Naive thymus-derived CD4-positive, alpha-beta T cell (primary cell): ENCODE measurements at regions not wholly inside any gene's neighbourhood (a gene's known extent, or its start where the extent isn't known, plus 50 kb on each side); places are given as distances from the start of the nearest gene placed in this dataset.

Source experiments
- ATAC-seq: fragments of 150-1000 bp; cut with Tn5 transposase; 2 replicates; pipeline ENCODE4 v1.10.0; 2021; ENCODE audit warnings: mild to moderate bottlenecking, moderate library complexity
- CTCF ChIA-PET: fragments of 350-600 bp; sonication (Branson Sonifier 250); formaldehyde crosslinking; loops from one replicate; lab custom pipeline; 2021; ENCODE audit warnings: antibody characterized with exemption; lab: Charles Lee
- POLR2A ChIA-PET: fragments of 350-600 bp; sonication (Branson Sonifier 250); formaldehyde crosslinking; loops from one replicate; lab custom pipeline; 2021; ENCODE audit warnings: antibody characterized with exemption, inconsistent platforms; lab: Charles Lee
- DNase-seq, 9 donors: peaks; one replicate each; pipeline versions ENCODE4 v3.0.0 to v3.0.0-alpha.2; 2020 to 2022; ENCODE audit warnings: mixed read lengths in 1 of 9
- H3K27ac ChIP-seq: one replicate; pipeline ENCODE4 v1.7.0; 2013; ENCODE audit warnings: mild to moderate bottlenecking, low read depth, low read length, moderate library complexity
- H3K27me3 ChIP-seq, 2 donors: one replicate each; pipeline ENCODE4 v1.7.0; 2013; ENCODE audit warnings: low read length in 2 of 2, mild to moderate bottlenecking in 2 of 2, moderate library complexity in 2 of 2; ENCODE audit not compliant: control insufficient read depth in 2 of 2, insufficient read depth in 2 of 2
- H3K36me3 ChIP-seq, 3 experiments: 1 replicate in 2 of 3; 2 replicates in 1 of 3; pipeline ENCODE4 v1.7.0; 2013; ENCODE audit warnings: low read length in 3 of 3, mild to moderate bottlenecking in 3 of 3, moderate library complexity in 1 of 3; ENCODE audit not compliant: insufficient read depth in 3 of 3, control insufficient read depth in 2 of 3
- H3K4me1 ChIP-seq, 2 donors: one replicate each; pipeline ENCODE4 v1.7.0; 2013; ENCODE audit warnings: low read length in 2 of 2, mild to moderate bottlenecking in 2 of 2, moderate library complexity in 1 of 2; ENCODE audit not compliant: control insufficient read depth in 2 of 2, insufficient read depth in 2 of 2
- H3K4me3 ChIP-seq: 2 replicates; pipeline ENCODE4 v1.7.0; 2013; ENCODE audit warnings: mild to moderate bottlenecking, low read length
- H3K9me3 ChIP-seq, 3 experiments: 1 replicate in 2 of 3; 2 replicates in 1 of 3; pipeline ENCODE4 v1.7.0; 2013; ENCODE audit warnings: low read length in 3 of 3; ENCODE audit not compliant: control insufficient read depth in 2 of 3
- H3K27ac Mint-ChIP-seq, 9 donors: one replicate each; pipeline ENCODE4 v1.8.0; 2020 to 2022; ENCODE audit warnings: mixed read lengths in 9 of 9, mild to moderate bottlenecking in 8 of 9, moderate library complexity in 5 of 9, inconsistent platforms in 2 of 9
- H3K27me3 Mint-ChIP-seq, 5 donors: one replicate each; pipeline ENCODE4 v1.8.0; 2021 to 2022; ENCODE audit warnings: mixed read lengths in 5 of 5, mild to moderate bottlenecking in 1 of 5
- H3K36me3 Mint-ChIP-seq, 5 donors: one replicate each; pipeline ENCODE4 v1.8.0; 2020 to 2022; ENCODE audit warnings: mixed read lengths in 5 of 5, mild to moderate bottlenecking in 3 of 5, inconsistent platforms in 1 of 5
- H3K4me1 Mint-ChIP-seq, 7 donors: one replicate each; pipeline ENCODE4 v1.8.0; 2020 to 2022; ENCODE audit warnings: mixed read lengths in 7 of 7, mild to moderate bottlenecking in 3 of 7, inconsistent platforms in 1 of 7
- H3K4me3 Mint-ChIP-seq, 10 donors: one replicate each; pipeline ENCODE4 v1.8.0; 2020 to 2022; ENCODE audit warnings: mild to moderate bottlenecking in 10 of 10, mixed read lengths in 10 of 10, moderate library complexity in 6 of 10, inconsistent platforms in 2 of 10
- H3K9me3 Mint-ChIP-seq, 11 donors: one replicate each; pipeline ENCODE4 v1.8.0; 2020 to 2022; ENCODE audit warnings: mixed read lengths in 11 of 11, mild to moderate bottlenecking in 4 of 11, inconsistent platforms in 1 of 11, moderate library complexity in 1 of 11
- intact Hi-C, 2 donors: fragments of 100-400 bp; cut with micrococcal nuclease; formaldehyde crosslinking; loops; one replicate each; pipeline ENCODE4 v1.15.1; 2023

- Histone ChIP-seq H3K4me1 (no peaks in the 10 kb centered on the region), H3K9me3 (no peaks in the 10 kb centered on the region), H3K27me3 (no peaks in the 10 kb centered on the region), H3K4me3 (no peak overlapping the region), H3K27ac (no peak overlapping the region), H3K36me3 (no peaks in the 10 kb centered on the region)
- peaks cover 0 to 2% (median 0%) of the 10 kb centered on the region in 7 donors for H3K4me1 Mint-ChIP-seq
- CTCF ChIA-PET: no interaction called here
- no peak overlapping the region for H3K27ac Mint-ChIP-seq
- H3K9me3 Mint-ChIP-seq: peaks cover 0 to 2% (median 0%) of the 10 kb centered on the region in 11 donors
- H3K36me3 Mint-ChIP-seq: no peaks in the 10 kb centered on the region
- intact Hi-C loops: no loop called here
- DNase-seq (no peak), ATAC-seq (no peak)
- no peak overlapping the region for H3K4me3 Mint-ChIP-seq
- POLR2A ChIA-PET: no interaction called here
- peaks cover 0 to 35% (median 14%) of the 10 kb centered on the region in 5 donors for H3K27me3 Mint-ChIP-seq
These were observed 177.5 kb downstream of the NDFIP2 start for GRCh38 chr13:79658333-79658975.

GRCh38 chr13:79655509-79655908, 174.6 kb downstream of the NDFIP2 start:
- Mint-ChIP-seq H3K27me3 (peaks cover 7 to 30% (median 14%) of the 10 kb centered on the region in 5 donors), H3K4me1 (no peaks in the 10 kb centered on the region), H3K9me3 (peaks cover 0 to 2% (median 0%) of the 10 kb centered on the region in 11 donors), H3K36me3 (no peaks in the 10 kb centered on the region), H3K27ac (no peak overlapping the region), H3K4me3 (no peak overlapping the region)
- intact Hi-C loops: no loop called here
- Histone ChIP-seq H3K27ac (no peak overlapping the region), H3K27me3 (no peaks in the 10 kb centered on the region), H3K4me3 (no peak overlapping the region), H3K4me1 (no peaks in the 10 kb centered on the region), H3K9me3 (no peaks in the 10 kb centered on the region), H3K36me3 (no peaks in the 10 kb centered on the region)
- POLR2A ChIA-PET: no interaction called here
- CTCF ChIA-PET: no interaction called here
- DNase-seq: no peak
- ATAC-seq: no peak

- no peak for ATAC-seq
- Histone ChIP-seq H3K36me3 (no peaks in the 10 kb centered on the region), H3K9me3 (no peaks in the 10 kb centered on the region), H3K4me1 (no peaks in the 10 kb centered on the region), H3K4me3 (no peak overlapping the region), H3K27me3 (no peaks in the 10 kb centered on the region), H3K27ac (no peak overlapping the region)
- POLR2A ChIA-PET: no interaction called here
- Mint-ChIP-seq H3K4me1 (no peaks in the 10 kb centered on the region), H3K27me3 (peaks cover 7 to 26% (median 14%) of the 10 kb centered on the region in 5 donors), H3K27ac (peak overlapping the region in 1 of 9 donors; percentile 4), H3K4me3 (no peak overlapping the region), H3K9me3 (no peaks in the 10 kb centered on the region), H3K36me3 (no peaks in the 10 kb centered on the region)
- no peak for DNase-seq
- CTCF ChIA-PET: no interaction called here
- intact Hi-C loops: no loop called here
These were observed 173.6 kb downstream of the NDFIP2 start for GRCh38 chr13:79654520-79654919.

- Mint-ChIP-seq H3K4me1 (no peaks in the 10 kb centered on the region), H3K9me3 (peaks cover 0 to 2% (median 0%) of the 10 kb centered on the region in 11 donors), H3K27me3 (peaks cover 4 to 19% (median 8%) of the 10 kb centered on the region in 5 donors), H3K36me3 (no peaks in the 10 kb centered on the region), H3K4me3 (no peak overlapping the region), H3K27ac (no peak overlapping the region)
- no peaks in the 10 kb centered on the region for H3K36me3 ChIP-seq
- H3K27me3 ChIP-seq: no peaks in the 10 kb centered on the region
- ChIA-PET CTCF (no interaction called here), POLR2A (no interaction called here)
- no peaks in the 10 kb centered on the region for H3K9me3 ChIP-seq
- DNase-seq (no peak), ATAC-seq (no peak)
- H3K4me1 ChIP-seq: no peaks in the 10 kb centered on the region
- H3K4me3 ChIP-seq: no peak overlapping the region
- intact Hi-C loops: no loop called here
- H3K27ac ChIP-seq: no peak overlapping the region
These were observed 169.7 kb downstream of the NDFIP2 start for GRCh38 chr13:79650688-79651087.

GRCh38 chr13:79648191-79648590, 167.2 kb downstream of the NDFIP2 start:
- Histone ChIP-seq H3K36me3 (no peaks in the 10 kb centered on the region), H3K4me1 (no peaks in the 10 kb centered on the region), H3K4me3 (no peak overlapping the region), H3K27me3 (no peaks in the 10 kb centered on the region), H3K9me3 (no peaks in the 10 kb centered on the region), H3K27ac (no peak overlapping the region)
- no peak overlapping the region for H3K4me3 Mint-ChIP-seq
- intact Hi-C loops: no loop called here
- peaks cover 0 to 28% (median 7%) of the 10 kb centered on the region in 5 donors for H3K27me3 Mint-ChIP-seq
- H3K27ac Mint-ChIP-seq: no peak overlapping the region
- no peaks in the 10 kb centered on the region for H3K4me1 Mint-ChIP-seq
- ChIA-PET CTCF (no interaction called here), POLR2A (no interaction called here)
- ATAC-seq (no peak), DNase-seq (no peak)
- H3K9me3 Mint-ChIP-seq: peaks cover 0 to 2% (median 0%) of the 10 kb centered on the region in 11 donors
- no peaks in the 10 kb centered on the region for H3K36me3 Mint-ChIP-seq

- no peaks in the 10 kb centered on the region for H3K27me3 ChIP-seq
- no peak overlapping the region for H3K27ac ChIP-seq
- Mint-ChIP-seq H3K27ac (no peak overlapping the region), H3K4me3 (no peak overlapping the region), H3K36me3 (no peaks in the 10 kb centered on the region), H3K27me3 (peaks cover 3 to 34% (median 11%) of the 10 kb centered on the region in 5 donors), H3K9me3 (peaks cover 0 to 3% (median 0%) of the 10 kb centered on the region in 11 donors), H3K4me1 (no peaks in the 10 kb centered on the region)
- H3K4me3 ChIP-seq: no peak overlapping the region
- CTCF ChIA-PET: no interaction called here
- intact Hi-C loops: no loop called here
- H3K9me3 ChIP-seq: no peaks in the 10 kb centered on the region
- DNase-seq (no peak), ATAC-seq (no peak)
- H3K4me1 ChIP-seq: no peaks in the 10 kb centered on the region
- POLR2A ChIA-PET: no interaction called here
- H3K36me3 ChIP-seq: no peaks in the 10 kb centered on the region
These were observed 166.6 kb downstream of the NDFIP2 start for GRCh38 chr13:79647533-79647932.

GRCh38 chr13:79646880-79647279, 165.9 kb downstream of the NDFIP2 start:
- Mint-ChIP-seq H3K9me3 (peaks cover 0 to 3% (median 0%) of the 10 kb centered on the region in 11 donors), H3K27ac (no peak overlapping the region), H3K27me3 (peaks cover 4 to 38% (median 11%) of the 10 kb centered on the region in 5 donors), H3K36me3 (no peaks in the 10 kb centered on the region), H3K4me1 (no peaks in the 10 kb centered on the region), H3K4me3 (no peak overlapping the region)
- Histone ChIP-seq H3K4me3 (no peak overlapping the region), H3K4me1 (no peaks in the 10 kb centered on the region), H3K9me3 (no peaks in the 10 kb centered on the region), H3K36me3 (no peaks in the 10 kb centered on the region), H3K27ac (no peak overlapping the region), H3K27me3 (no peaks in the 10 kb centered on the region)
- POLR2A ChIA-PET: no interaction called here
- ATAC-seq (no peak), DNase-seq (no peak)
- intact Hi-C loops: no loop called here
- CTCF ChIA-PET: no interaction called here
